GM21390 (cell line): ENCODE measurements at regions not wholly inside any gene's neighbourhood (a gene's known extent, or its start where the extent isn't known, plus 50 kb on each side); places are given as distances from the start of the nearest gene placed in this dataset.

Experiments
- ATAC-seq: cut with Tn5 transposase; IDR thresholded peaks from one replicate; pipeline ENCODE4 v1.9.1; 2021; ENCODE audit not compliant: unreplicated experiment

- ATAC-seq = no peak
These were observed 266.7 kb upstream of the C2CD4B start for GRCh38 chr15:62431817-62432216.

- ATAC-seq = no peak
These were observed 267.8 kb upstream of the C2CD4B start for GRCh38 chr15:62432702-62433398.

GRCh38 chr15:62436235-62436634 lies 271.1 kb upstream of the C2CD4B start:
- ATAC-seq = no peak

- no peak for ATAC-seq
These were observed 272.7 kb upstream of the C2CD4B start for GRCh38 chr15:62437753-62438152.

GRCh38 chr15:62439543-62440016 lies 274.5 kb upstream of the C2CD4B start:
- ATAC-seq = no peak

GRCh38 chr15:62440362-62441105 lies 275.4 kb upstream of the C2CD4B start:
- ATAC-seq = no peak

GRCh38 chr15:62444104-62445022 lies 279.3 kb upstream of the C2CD4B start:
- ATAC-seq = no peak

- no peak for ATAC-seq
These were observed 280.2 kb upstream of the C2CD4B start for GRCh38 chr15:62445244-62445643.

- ATAC-seq = no peak
These were observed 281.9 kb upstream of the C2CD4B start for GRCh38 chr15:62446984-62447383.

- no peak for ATAC-seq
These were observed 282.7 kb upstream of the C2CD4B start for GRCh38 chr15:62447742-62448141.

GRCh38 chr15:62449638-62450037 lies 284.6 kb upstream of the C2CD4B start:
- ATAC-seq = no peak

- ATAC-seq = no peak
These were observed 285.0 kb upstream of the C2CD4B start for GRCh38 chr15:62450061-62450460.

- no peak for ATAC-seq
These were observed 286.9 kb upstream of the C2CD4B start for GRCh38 chr15:62452026-62452425.

GRCh38 chr15:62452667-62453066 lies 287.6 kb upstream of the C2CD4B start:
- ATAC-seq = no peak

GRCh38 chr15:62453375-62453774 lies 288.3 kb upstream of the C2CD4B start:
- ATAC-seq = no peak

- no peak for ATAC-seq
These were observed 288.9 kb upstream of the C2CD4B start for GRCh38 chr15:62453981-62454380.

GRCh38 chr15:62454567-62455172 lies 289.6 kb upstream of the C2CD4B start:
- ATAC-seq = no peak

GRCh38 chr15:62455441-62455921 lies 290.4 kb upstream of the C2CD4B start:
- no peak for ATAC-seq

- ATAC-seq = no peak
These were observed 291.2 kb upstream of the C2CD4B start for GRCh38 chr15:62456011-62456920.

- no peak for ATAC-seq
These were observed 292.0 kb upstream of the C2CD4B start for GRCh38 chr15:62457100-62457499.
